K562 (cell line): ENCODE measurements at regions not wholly inside any gene's neighbourhood (a gene's known extent, or its start where the extent isn't known, plus 50 kb on each side); places are given as distances from the start of the nearest gene placed in this dataset.

ENCODE experiments used
- ATAC-seq: fragments of 200-7000 bp; cut with Tn5 transposase; 3 replicates; pipeline ENCODE4 v1.9.1; 2020; ENCODE audit warnings: moderate library complexity
- BruUV-seq: library from RNA; stranded (reverse); fragments of 400-500 nt; replicated peaks from 2 replicates; lab custom pipeline; 2021; lab: Mats Ljungman, UMichigan
- CTCF ChIA-PET: fragments of 300-600 bp; formaldehyde crosslinking; extraction: SDS; loops from one replicate; lab custom pipeline; 2021; ENCODE audit warnings: low intra/inter-chr PET ratio; lab: Yijun Ruan, JAX
- POLR2A ChIA-PET: fragments of 300-600, 350-650 bp; sonication (Branson Sonifier 250); formaldehyde crosslinking; extraction: SDS; loops from one replicate; lab custom pipeline; 2021; ENCODE audit warnings: antibody characterized with exemption, inconsistent platforms; lab: Yijun Ruan, JAX
- DNase-seq, 4 experiments: peaks; one replicate each; pipeline versions ENCODE4 v3.0.0 to v3.0.0-alpha.2; 2011 to 2018; ENCODE audit warnings: low spot score in 3 of 4, mixed read lengths in 3 of 4; ENCODE audit errors: extremely low read depth in 1 of 4
- FAIRE-seq: peaks from 2 replicates; lab custom pipeline; 2011; peaks lifted over from hg19 to GRCh38; lab: Jason Lieb, UNC
- H2AFZ ChIP-seq: 2 replicates; pipeline ENCODE4 v1.6.0; 2011; ENCODE audit warnings: low read depth, low read length, control low read depth, inconsistent platforms
- H3K27ac ChIP-seq: fragments of 200-600 bp; 3 replicates; pipeline ENCODE4 v1.8.0; 2011; ENCODE audit warnings: low read depth, mild to moderate bottlenecking, control low read depth, inconsistent platforms, low read length, moderate library complexity, mixed read lengths; ENCODE audit errors: extremely low read depth
- H3K27me3 ChIP-seq, 2 experiments: fragments of 300-600 bp in 1 of 2; 2 replicates in 1 of 2; 3 replicates in 1 of 2; pipeline versions ENCODE4 v1.6.0 to v1.8.0; 2011; ENCODE audit warnings: inconsistent platforms in 2 of 2, low read length in 2 of 2, mild to moderate bottlenecking in 1 of 2, mixed read lengths in 1 of 2, moderate library complexity in 1 of 2; ENCODE audit not compliant: control insufficient read depth in 2 of 2, insufficient read depth in 2 of 2
- H3K36me3 ChIP-seq: fragments of 300-600 bp; 3 replicates; pipeline ENCODE4 v1.8.0; 2011; ENCODE audit warnings: mild to moderate bottlenecking, low read length, inconsistent platforms; ENCODE audit not compliant: control insufficient read depth, insufficient read depth
- H3K4me1 ChIP-seq, 2 experiments: fragments of 200-600 bp in 1 of 2; replicated peaks in 1 of 2; 2 replicates in 1 of 2; 3 replicates in 1 of 2; pipeline versions ENCODE4 v1.5.1 to v1.8.0; 2011; ENCODE audit warnings: inconsistent platforms in 2 of 2, low read length in 2 of 2, mild to moderate bottlenecking in 1 of 2, mixed read lengths in 1 of 2, moderate library complexity in 1 of 2; ENCODE audit not compliant: control insufficient read depth in 2 of 2, insufficient read depth in 2 of 2
- H3K4me2 ChIP-seq: 2 replicates; pipeline ENCODE4 v1.6.1; 2011; ENCODE audit warnings: low read length, control low read depth, inconsistent platforms, mixed read lengths; ENCODE audit not compliant: insufficient read depth
- H3K4me3 ChIP-seq: fragments of 200-600 bp; sonication (generic), shearing (Covaris generic); 2 replicates; pipeline ENCODE4 v1.5.1; 2016; ENCODE audit warnings: control low read depth, inconsistent platforms
- H3K79me2 ChIP-seq: fragments of 200-600 bp; 3 replicates; pipeline ENCODE4 v1.8.0; 2011; ENCODE audit warnings: low read length, inconsistent platforms; ENCODE audit not compliant: control insufficient read depth, insufficient read depth
- H3K9ac ChIP-seq, 2 experiments: 2 replicates each; pipeline versions ENCODE4 v1.6.0 to v1.6.1; 2011; ENCODE audit warnings: low read depth in 2 of 2, low read length in 2 of 2, control low read depth in 1 of 2, inconsistent platforms in 1 of 2, mild to moderate bottlenecking in 1 of 2, mixed read lengths in 1 of 2; ENCODE audit not compliant: insufficient read depth in 1 of 2
- H3K9me1 ChIP-seq: one replicate; pipeline ENCODE4 v1.6.0; 2011; ENCODE audit warnings: inconsistent platforms, mild to moderate bottlenecking, low read length, moderate library complexity; ENCODE audit not compliant: control insufficient read depth, insufficient read depth
- H3K9me3 ChIP-seq: replicated peaks from 2 replicates; pipeline ENCODE4 v1.5.1; 2011; ENCODE audit warnings: low read depth, low read length, inconsistent platforms; ENCODE audit not compliant: control insufficient read depth, insufficient read depth
- H4K20me1 ChIP-seq: replicated peaks from 2 replicates; pipeline ENCODE4 v1.6.1; 2011; ENCODE audit warnings: low read length, inconsistent platforms, mixed read lengths; ENCODE audit not compliant: control insufficient read depth, insufficient read depth
- ARNT ChIP-seq, 2 experiments: fragments of 450-650 bp; IDR thresholded peaks; 2 replicates each; pipeline ENCODE4 v1.6.1; 2016; ENCODE audit warnings: mild to moderate bottlenecking in 1 of 2
- ATF3 ChIP-seq, 2 experiments: fragments of 450-650 bp in 1 of 2; sonication (generic) in 1 of 2; formaldehyde crosslinking in 1 of 2; IDR thresholded peaks in 1 of 2; conservative IDR thresholded peaks in 1 of 2; 2 replicates each; pipeline versions ENCODE4 v1.6.1 to v1.8.1; 2016 to 2023; ENCODE audit warnings: mild to moderate bottlenecking in 2 of 2, moderate library complexity in 2 of 2, inconsistent platforms in 1 of 2, missing genetic modification reagents in 1 of 2
- BCLAF1 ChIP-seq, 2 experiments: fragments of 450-650 bp in 1 of 2; IDR thresholded peaks; 2 replicates each; pipeline ENCODE4 v1.6.1; 2011 to 2017; ENCODE audit warnings: low read depth in 2 of 2, antibody characterized with exemption in 1 of 2, borderline replicate concordance in 1 of 2, low read length in 1 of 2, mild to moderate bottlenecking in 1 of 2, mixed read lengths in 1 of 2; ENCODE audit not compliant: control insufficient read depth in 1 of 2
- HDAC3 ChIP-seq: fragments of 450-650 bp; IDR thresholded peaks from 2 replicates; pipeline ENCODE4 v1.6.1; 2018; ENCODE audit warnings: borderline replicate concordance, mild to moderate bottlenecking, moderate library complexity; ENCODE audit not compliant: partially characterized antibody
- HOMEZ ChIP-seq: fragments of 250-450 bp; sonication (Bioruptor Pico); IDR thresholded peaks from 2 replicates; pipeline ENCODE4 v1.4.0; 2020; ENCODE audit warnings: mild to moderate bottlenecking, moderate library complexity
- IRF2 ChIP-seq: sonication (generic); formaldehyde crosslinking; IDR thresholded peaks from 2 replicates; pipeline ENCODE4 v1.8.1; 2022; ENCODE audit warnings: mild to moderate bottlenecking, missing genetic modification reagents
- MAFG ChIP-seq: fragments of 450-650 bp; conservative IDR thresholded peaks from 2 replicates; pipeline ENCODE4 v1.6.1; 2016; ENCODE audit warnings: missing genetic modification characterization, missing compliant biosample characterization
- NFIC ChIP-seq: fragments of 450-650 bp; IDR thresholded peaks from 2 replicates; pipeline ENCODE4 v1.6.1; 2017; ENCODE audit warnings: mild to moderate bottlenecking, inconsistent platforms
- ZBTB2 ChIP-seq: fragments of 450-650 bp; IDR thresholded peaks from 2 replicates; pipeline ENCODE4 v1.6.1; 2016; ENCODE audit warnings: antibody characterized with exemption
- ZNF639 ChIP-seq, 2 experiments: fragments of 200-800 bp in 1 of 2; sonication (Bioruptor generic) in 1 of 2; sonication (generic) in 1 of 2; formaldehyde crosslinking in 1 of 2; IDR thresholded peaks in 1 of 2; conservative IDR thresholded peaks in 1 of 2; 2 replicates each; pipeline versions ENCODE4 v1.5.0 to v1.6.1; 2016 to 2020; ENCODE audit warnings: missing compliant biosample characterization in 1 of 2, missing genetic modification characterization in 1 of 2, missing genetic modification reagents in 1 of 2
- WGBS: fragments of 100-300 bp; shearing (Covaris generic); methylation state at CpG from one replicate; pipeline ENCODE4 v1.1.6; 2016; ENCODE audit warnings: low coverage, mixed read lengths; ENCODE audit not compliant: insufficient coverage; ENCODE audit errors: missing lambda C conversion rate; 5-methylcytosine and 5-hydroxymethylcytosine counted together
- in situ Hi-C: fragments of 300-500 bp; cut with MboI; formaldehyde crosslinking; loops from 4 replicates; pipeline ENCODE4 v1.15.0; 2018; ENCODE audit warnings: inconsistent platforms, mixed read lengths
- intact Hi-C: fragments of 100-400 bp; cut with micrococcal nuclease; formaldehyde crosslinking; loops from 2 replicates; pipeline ENCODE4 v1.14.2; 2022

GRCh38 chr17:70995997-70996396 lies 826.7 kb downstream of the KCNJ2 start (continued):
- TF ChIP-seq ZBTB2: no peak
- no peak for TF ChIP-seq HOMEZ (CRISPR knock-in tag)

- H3K4me1 ChIP-seq: no peaks in the 10 kb centered on the region
- WGBS: 4% methylated on average over 12 of the region's 12 CpGs
- H3K9ac ChIP-seq: no peak overlapping the region
- H3K27me3 ChIP-seq: no peaks in the 10 kb centered on the region
- no peak overlapping the region for H3K27ac ChIP-seq
- ChIA-PET POLR2A (interaction anchor here (0.6 kb wide), 1 partner anchor 1609 kb away, joined by 3 read pairs; no protein-coding TSS in a partner anchor), CTCF (no interaction called here)
- no peaks in the 10 kb centered on the region for H3K9me1 ChIP-seq
- ATAC-seq: no peak
- no peak for FAIRE-seq
- intact Hi-C loops (no loop called here), in situ Hi-C loops (no loop called here)
- H3K79me2 ChIP-seq: no peaks in the 10 kb centered on the region
- H2AFZ ChIP-seq: no peak overlapping the region
- BruUV-seq: no TSS peak
- H3K4me3 ChIP-seq: no peak overlapping the region
- H3K9me3 ChIP-seq: no peaks in the 10 kb centered on the region; the same call in 1 of the 2 replicates
- no peak for DNase-seq
- no peaks in the 10 kb centered on the region for H4K20me1 ChIP-seq
- H3K36me3 ChIP-seq: no peaks in the 10 kb centered on the region
- H3K4me2 ChIP-seq: no peak overlapping the region
- TF ChIP-seq BCLAF1 (IDR thresholded peaks at IDR 0.05; ENCODE audit: borderline replicate concordance in 1 of 2, control insufficient read depth in 1 of 2, low read depth in 2 of 2, low read length in 1 of 2): no peak
- no peak for TF ChIP-seq ZNF639 (CRISPR knock-in tag; conservative IDR thresholded peaks at IDR 0.05 in 1 of 2, IDR thresholded peaks at IDR 0.05 in 1 of 2)
- no peak for TF ChIP-seq HDAC3
- TF ChIP-seq IRF2 (CRISPR knock-in tag): no peak
- TF ChIP-seq NFIC: no peak
- TF ChIP-seq ATF3 (IDR thresholded peaks at IDR 0.05): no peak
- TF ChIP-seq ATF3 (CRISPR knock-in tag; conservative IDR thresholded peaks at IDR 0.05): no peak
- no peak for TF ChIP-seq MAFG (tag)
- TF ChIP-seq ARNT (IDR thresholded peaks at IDR 0.05): no peak
Observed at GRCh38 chr17:71003736-71004135, 834.4 kb downstream of the KCNJ2 start.
